Fibroblast of mammary gland (primary cell): ENCODE measurements at regions not wholly inside any gene's neighbourhood (a gene's known extent, or its start where the extent isn't known, plus 50 kb on each side); places are given as distances from the start of the nearest gene placed in this dataset.

Experiments
- DNase-seq: peaks from one replicate; pipeline ENCODE4 v3.0.0-alpha.2; 2010; ENCODE audit warnings: low read depth
- H3K4me3 ChIP-seq: 2 replicates; pipeline ENCODE4 v1.5.1; 2011; ENCODE audit warnings: low read depth, mild to moderate bottlenecking, low read length, moderate library complexity; ENCODE audit not compliant: control insufficient read depth
- TF ChIP-seq, protein P1 (sequence below): conservative IDR thresholded peaks from 2 replicates; pipeline ENCODE4 v1.5.1; 2011; ENCODE audit warnings: low read depth, low read length, inconsistent platforms; ENCODE audit not compliant: control insufficient read depth, insufficient read depth

DNA sequence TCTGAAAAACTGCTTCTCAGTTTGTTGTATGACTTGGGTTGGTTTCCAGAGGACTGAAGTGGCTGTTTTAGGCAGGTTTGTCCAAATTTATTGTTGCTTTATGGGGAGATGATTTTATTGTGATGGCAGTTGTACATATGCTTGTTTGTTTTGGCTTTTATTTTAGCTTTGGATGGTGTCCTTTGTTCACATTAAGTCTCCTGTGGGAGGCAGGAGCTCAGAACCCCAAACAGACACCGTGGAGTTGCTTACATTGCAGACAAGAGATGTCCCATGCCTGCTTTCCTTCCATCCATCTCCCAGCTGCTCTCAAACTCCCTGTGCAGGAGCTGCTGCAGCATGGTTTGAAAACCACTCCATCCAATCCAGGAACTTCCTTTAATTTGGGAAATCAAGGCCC, 414.7 kb downstream of the LPIN1 start:
- no peak for DNase-seq
- TF ChIP-seq, protein P1, sequence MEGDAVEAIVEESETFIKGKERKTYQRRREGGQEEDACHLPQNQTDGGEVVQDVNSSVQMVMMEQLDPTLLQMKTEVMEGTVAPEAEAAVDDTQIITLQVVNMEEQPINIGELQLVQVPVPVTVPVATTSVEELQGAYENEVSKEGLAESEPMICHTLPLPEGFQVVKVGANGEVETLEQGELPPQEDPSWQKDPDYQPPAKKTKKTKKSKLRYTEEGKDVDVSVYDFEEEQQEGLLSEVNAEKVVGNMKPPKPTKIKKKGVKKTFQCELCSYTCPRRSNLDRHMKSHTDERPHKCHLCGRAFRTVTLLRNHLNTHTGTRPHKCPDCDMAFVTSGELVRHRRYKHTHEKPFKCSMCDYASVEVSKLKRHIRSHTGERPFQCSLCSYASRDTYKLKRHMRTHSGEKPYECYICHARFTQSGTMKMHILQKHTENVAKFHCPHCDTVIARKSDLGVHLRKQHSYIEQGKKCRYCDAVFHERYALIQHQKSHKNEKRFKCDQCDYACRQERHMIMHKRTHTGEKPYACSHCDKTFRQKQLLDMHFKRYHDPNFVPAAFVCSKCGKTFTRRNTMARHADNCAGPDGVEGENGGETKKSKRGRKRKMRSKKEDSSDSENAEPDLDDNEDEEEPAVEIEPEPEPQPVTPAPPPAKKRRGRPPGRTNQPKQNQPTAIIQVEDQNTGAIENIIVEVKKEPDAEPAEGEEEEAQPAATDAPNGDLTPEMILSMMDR = no peak
- no peak overlapping the region for H3K4me3 ChIP-seq

- TF ChIP-seq, protein P1 = no peak
- no peak for DNase-seq
- no peak overlapping the region for H3K4me3 ChIP-seq
Measured at GRCh38 chr2:12162269-12163247, 416.1 kb downstream of the LPIN1 start.

DNA sequence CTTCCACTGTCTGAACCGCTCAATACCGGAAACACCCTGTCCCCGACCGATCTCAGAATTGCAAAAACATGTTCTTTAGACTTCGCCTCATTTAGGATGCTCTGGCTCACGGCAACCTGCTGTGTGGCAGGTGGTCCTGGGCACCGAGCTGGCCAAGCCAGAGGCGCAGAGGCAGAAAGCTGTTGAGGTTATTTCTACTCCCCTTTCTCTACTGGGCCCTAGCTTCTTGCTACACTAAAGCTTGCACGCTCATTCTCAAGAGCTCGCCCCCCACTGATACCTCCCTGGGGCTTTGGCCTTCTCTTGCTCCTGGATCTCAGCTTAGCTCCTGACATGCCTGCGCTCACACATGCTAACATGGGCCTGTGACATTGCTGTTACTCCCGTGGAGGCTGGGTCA, 417.4 kb downstream of the LPIN1 start:
- no peak for DNase-seq
- TF ChIP-seq, protein P1 = no peak
- no peak overlapping the region for H3K4me3 ChIP-seq

GRCh38 chr2:12164689-12165088, 418.3 kb downstream of the LPIN1 start:
- TF ChIP-seq, protein P1 = no peak
- H3K4me3 ChIP-seq = no peak overlapping the region
- DNase-seq = no peak

GRCh38 chr2:12167525-12168317, 421.3 kb downstream of the LPIN1 start:
- TF ChIP-seq, protein P1 = no peak
- no peak for DNase-seq

GRCh38 chr2:12168354-12168753, 421.9 kb downstream of the LPIN1 start:
- TF ChIP-seq, protein P1 = no peak
- H3K4me3 ChIP-seq = no peak overlapping the region
- no peak for DNase-seq

More at GRCh38 chr2:12167525-12168317, 421.3 kb downstream of the LPIN1 start:
- no peak overlapping the region for H3K4me3 ChIP-seq
